Endothelial cell of umbilical vein (primary cell): ENCODE measurements at regions not wholly inside any gene's neighbourhood (a gene's known extent, or its start where the extent isn't known, plus 50 kb on each side); places are given as distances from the start of the nearest gene placed in this dataset.

Experiments used
- BruUV-seq: library from RNA; stranded (reverse); fragments of 400-500 nt; replicated peaks from 2 replicates; lab custom pipeline; 2021; lab: Mats Ljungman, UMichigan
- CTCF ChIA-PET: fragments of 300-600, 350-600 bp; sonication (Branson Sonifier 250); formaldehyde crosslinking; loops from one replicate; lab custom pipeline; 2021; ENCODE audit warnings: antibody characterized with exemption, inconsistent platforms; lab: Charles Lee
- POLR2A ChIA-PET: fragments of 300-600, 350-600 bp; sonication (Branson Sonifier 250); formaldehyde crosslinking; loops from one replicate; lab custom pipeline; 2021; ENCODE audit warnings: antibody characterized with exemption, inconsistent platforms; lab: Charles Lee
- DNase-seq: peaks from one replicate; pipeline ENCODE4 v3.0.0-alpha.2; 2011; ENCODE audit warnings: low read depth, low spot score
- FAIRE-seq: peaks from 2 replicates; lab custom pipeline; 2011; peaks lifted over from hg19 to GRCh38; lab: Jason Lieb, UNC
- H2AFZ ChIP-seq: 2 replicates; pipeline ENCODE4 v1.6.0; 2012; ENCODE audit warnings: low read depth, low read length, control low read depth, inconsistent platforms
- H3K27ac ChIP-seq: 2 replicates; pipeline ENCODE4 v1.5.1; 2011; ENCODE audit warnings: low read depth, mild to moderate bottlenecking, control low read depth, low read length, moderate library complexity; ENCODE audit not compliant: insufficient read depth
- H3K27me3 ChIP-seq, 2 experiments: 2 replicates each; pipeline versions ENCODE4 v1.6.0 to v1.6.1; 2011; ENCODE audit warnings: low read length in 2 of 2, mixed read lengths in 1 of 2; ENCODE audit not compliant: control insufficient read depth in 2 of 2, insufficient read depth in 2 of 2
- H3K36me3 ChIP-seq, 2 experiments: 2 replicates in 1 of 2; 3 replicates in 1 of 2; pipeline ENCODE4 v1.5.1; 2011; ENCODE audit warnings: low read length in 2 of 2, mild to moderate bottlenecking in 1 of 2, moderate library complexity in 1 of 2; ENCODE audit not compliant: control insufficient read depth in 2 of 2, insufficient read depth in 2 of 2; ENCODE audit errors: extremely low read depth in 1 of 2
- H3K4me1 ChIP-seq: 3 replicates; pipeline ENCODE4 v1.5.1; 2011; ENCODE audit warnings: mild to moderate bottlenecking, low read length; ENCODE audit not compliant: control insufficient read depth, insufficient read depth; ENCODE audit errors: extremely low read depth
- H3K4me2 ChIP-seq: 2 replicates; pipeline ENCODE4 v1.6.1; 2011; ENCODE audit warnings: low read length, control low read depth, mixed read lengths; ENCODE audit not compliant: insufficient read depth
- H3K4me3 ChIP-seq, 3 experiments: fragments of 200-600 bp in 1 of 3; sonication (generic), shearing (Covaris generic) in 1 of 3; replicated peaks in 1 of 3; 2 replicates each; pipeline ENCODE4 v1.5.1; 2011 to 2016; ENCODE audit warnings: control low read depth in 3 of 3, low read length in 3 of 3, mild to moderate bottlenecking in 2 of 3, inconsistent platforms in 1 of 3, low read depth in 1 of 3, moderate library complexity in 1 of 3; ENCODE audit not compliant: insufficient read depth in 1 of 3
- H3K79me2 ChIP-seq: 2 replicates; pipeline ENCODE4 v1.6.0; 2012; ENCODE audit warnings: low read length, inconsistent platforms; ENCODE audit not compliant: control insufficient read depth, insufficient read depth
- H3K9ac ChIP-seq: replicated peaks from 2 replicates; pipeline ENCODE3; 2011; ENCODE audit warnings: low read length, control low read depth; ENCODE audit not compliant: insufficient read depth; ENCODE audit errors: extremely low read depth
- H3K9me1 ChIP-seq: replicated peaks from 3 replicates; pipeline ENCODE4 v1.6.0; 2011; ENCODE audit warnings: mild to moderate bottlenecking, low read length; ENCODE audit not compliant: control insufficient read depth, insufficient read depth; ENCODE audit errors: extremely low read depth
- H3K9me3 ChIP-seq: replicated peaks from 2 replicates; pipeline ENCODE4 v1.5.1; 2012; ENCODE audit warnings: low read length, inconsistent platforms; ENCODE audit not compliant: control insufficient read depth, insufficient read depth
- H4K20me1 ChIP-seq: replicated peaks from 2 replicates; pipeline ENCODE3; 2011; ENCODE audit warnings: mild to moderate bottlenecking, low read length; ENCODE audit not compliant: control insufficient read depth, insufficient read depth; ENCODE audit errors: extremely low read depth
- FOS ChIP-seq: IDR thresholded peaks from 2 replicates; pipeline ENCODE4 v1.6.1; 2011; ENCODE audit warnings: mild to moderate bottlenecking, low read length, moderate library complexity, borderline replicate concordance; ENCODE audit not compliant: insufficient read depth
- JUN ChIP-seq: IDR thresholded peaks from 2 replicates; pipeline ENCODE4 v1.6.1; 2011; ENCODE audit warnings: borderline replicate concordance, low read depth; ENCODE audit not compliant: insufficient read length, insufficient read depth
- dilution Hi-C: fragments of 300-500 bp; cut with MboI; formaldehyde crosslinking; loops from one replicate; pipeline ENCODE4 v1.15.0; 2019; ENCODE audit warnings: low sequenced_read_pairs; ENCODE audit not compliant: extremely low pct_ligation_motif_present
- intact Hi-C: fragments of 100-400 bp; cut with micrococcal nuclease; formaldehyde crosslinking; loops from one replicate; pipeline ENCODE4 v1.10.0; 2022
- TF ChIP-seq, protein P1 (sequence below), 2 donors: IDR thresholded peaks; 1 replicate in 1 of 2; 2 replicates in 1 of 2; pipeline ENCODE4 v1.5.1; 2011; ENCODE audit warnings: low read length in 2 of 2, mild to moderate bottlenecking in 2 of 2, moderate library complexity in 2 of 2, control low read depth in 1 of 2, inconsistent platforms in 1 of 2, low read depth in 1 of 2; ENCODE audit not compliant: insufficient read depth in 1 of 2; ENCODE audit errors: extremely low read depth in 1 of 2
- TF ChIP-seq, protein P2 (sequence below): IDR thresholded peaks from 2 replicates; pipeline ENCODE4 v1.6.1; 2011; ENCODE audit not compliant: insufficient read depth, insufficient read length

DNA sequence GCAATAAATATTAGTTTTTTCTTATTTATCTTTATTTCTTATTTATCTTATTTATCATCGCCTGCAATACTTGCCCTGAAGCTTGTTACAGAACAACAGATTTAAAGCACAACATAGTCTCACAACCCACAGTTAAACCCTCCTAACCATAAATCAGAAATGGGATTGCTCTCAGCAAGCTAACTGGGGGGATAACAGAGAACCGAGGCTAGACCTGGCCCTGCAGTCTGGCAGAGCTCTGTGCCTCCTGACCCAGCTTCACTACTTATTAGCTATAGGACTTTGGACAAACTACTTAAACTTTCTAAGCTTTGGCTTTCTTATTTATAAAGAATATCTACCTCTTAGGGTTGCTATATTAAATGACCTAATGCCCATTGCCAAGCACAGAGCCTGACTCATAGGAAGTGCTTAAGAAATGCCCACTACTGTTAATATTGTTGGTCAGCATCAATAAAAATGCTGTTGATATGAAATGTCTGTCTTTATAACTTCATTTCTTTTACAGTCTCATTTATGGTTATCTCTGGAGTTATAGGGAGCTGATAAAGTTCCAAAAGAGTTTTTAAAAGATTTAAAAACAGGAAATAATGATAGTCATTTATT is 87.9 kb upstream of the BEND6 start:
- Histone ChIP-seq H3K27ac (peak overlapping the region; percentile 70), H3K4me1 (peaks cover 68% of the 10 kb centered on the region), H3K4me3 (no peak overlapping the region), H3K9me3 (no peaks in the 10 kb centered on the region), H3K9ac (peak overlapping the region; percentile 48), H3K4me2 (peak overlapping the region; percentile 65), H3K36me3 (no peaks in the 10 kb centered on the region), H4K20me1 (no peaks in the 10 kb centered on the region), H2AFZ (no peak overlapping the region), H3K27me3 (no peaks in the 10 kb centered on the region), H3K9me1 (no peaks in the 10 kb centered on the region), H3K79me2 (no peaks in the 10 kb centered on the region)
- CTCF ChIA-PET = interaction anchor here (1.1 to 4.3 kb wide), 4 partner anchors 16 to 37 kb away, joined by 3 to 36 read pairs (median 8); no protein-coding TSS in a partner anchor
- no TSS peak for BruUV-seq
- FAIRE-seq = peak; percentile 79
- dilution Hi-C loops (no loop called here), intact Hi-C loops (loop anchor here (2.0 to 5.0 kb wide), 2 partner anchors 35 to 152 kb away; no protein-coding TSS in a partner anchor)
- TF ChIP-seq, protein P1, sequence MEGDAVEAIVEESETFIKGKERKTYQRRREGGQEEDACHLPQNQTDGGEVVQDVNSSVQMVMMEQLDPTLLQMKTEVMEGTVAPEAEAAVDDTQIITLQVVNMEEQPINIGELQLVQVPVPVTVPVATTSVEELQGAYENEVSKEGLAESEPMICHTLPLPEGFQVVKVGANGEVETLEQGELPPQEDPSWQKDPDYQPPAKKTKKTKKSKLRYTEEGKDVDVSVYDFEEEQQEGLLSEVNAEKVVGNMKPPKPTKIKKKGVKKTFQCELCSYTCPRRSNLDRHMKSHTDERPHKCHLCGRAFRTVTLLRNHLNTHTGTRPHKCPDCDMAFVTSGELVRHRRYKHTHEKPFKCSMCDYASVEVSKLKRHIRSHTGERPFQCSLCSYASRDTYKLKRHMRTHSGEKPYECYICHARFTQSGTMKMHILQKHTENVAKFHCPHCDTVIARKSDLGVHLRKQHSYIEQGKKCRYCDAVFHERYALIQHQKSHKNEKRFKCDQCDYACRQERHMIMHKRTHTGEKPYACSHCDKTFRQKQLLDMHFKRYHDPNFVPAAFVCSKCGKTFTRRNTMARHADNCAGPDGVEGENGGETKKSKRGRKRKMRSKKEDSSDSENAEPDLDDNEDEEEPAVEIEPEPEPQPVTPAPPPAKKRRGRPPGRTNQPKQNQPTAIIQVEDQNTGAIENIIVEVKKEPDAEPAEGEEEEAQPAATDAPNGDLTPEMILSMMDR (IDR thresholded peaks at IDR 0.05; ENCODE audit: extremely low read depth in 1 of 2, insufficient read depth in 1 of 2, low read depth in 1 of 2, low read length in 2 of 2) = no peak
- TF ChIP-seq JUN = peak; percentile 70
- TF ChIP-seq FOS = peak; percentile 75
- TF ChIP-seq, protein P2, sequence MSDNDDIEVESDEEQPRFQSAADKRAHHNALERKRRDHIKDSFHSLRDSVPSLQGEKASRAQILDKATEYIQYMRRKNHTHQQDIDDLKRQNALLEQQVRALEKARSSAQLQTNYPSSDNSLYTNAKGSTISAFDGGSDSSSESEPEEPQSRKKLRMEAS = no peak
- POLR2A ChIA-PET = interaction anchor here (0.5 kb wide), 1 partner anchor 14 kb away, joined by 3 read pairs; no protein-coding TSS in a partner anchor
- DNase-seq = peak; percentile 75
